ENCODE measurements at regions not wholly inside any gene's neighbourhood (a gene's known extent, or its start where the extent isn't known, plus 50 kb on each side); places are given as distances from the start of the nearest gene placed in this dataset.

DNA sequence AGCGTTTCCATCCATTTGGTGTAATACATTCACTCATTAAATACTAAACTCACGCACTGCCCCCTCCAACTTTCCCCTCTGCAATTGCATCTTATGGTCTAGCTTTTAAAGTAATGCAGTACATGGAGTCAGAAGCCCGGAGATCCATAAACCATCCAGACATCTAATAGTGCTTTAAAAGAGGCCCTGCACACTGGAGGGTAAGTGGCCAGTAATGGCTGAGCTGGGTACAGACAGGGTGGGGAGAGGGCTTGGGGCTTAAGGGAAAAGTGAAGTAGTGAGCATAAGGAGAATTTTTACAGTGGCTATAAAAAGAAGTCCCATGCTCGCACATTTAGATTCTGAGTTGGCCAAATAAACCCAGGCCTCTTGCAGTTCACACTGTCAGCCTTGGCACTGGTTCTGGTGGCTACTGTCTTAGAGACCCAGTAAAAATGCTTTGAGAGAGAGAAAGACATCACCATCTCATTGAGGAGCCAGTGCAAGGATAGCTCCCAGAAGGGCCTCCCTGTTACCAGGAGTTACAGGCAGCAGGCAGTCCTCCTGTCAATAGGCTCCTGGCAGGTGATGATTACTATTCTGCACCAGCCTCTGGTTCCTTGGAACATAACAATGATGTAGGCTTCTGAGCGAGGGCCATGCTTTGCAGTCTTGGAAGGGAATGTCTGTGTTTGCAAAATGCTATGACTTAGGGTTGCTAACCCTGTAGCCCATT, 112.6 kb upstream of the NEO1 start:
- TF ChIP-seq, protein P1, sequence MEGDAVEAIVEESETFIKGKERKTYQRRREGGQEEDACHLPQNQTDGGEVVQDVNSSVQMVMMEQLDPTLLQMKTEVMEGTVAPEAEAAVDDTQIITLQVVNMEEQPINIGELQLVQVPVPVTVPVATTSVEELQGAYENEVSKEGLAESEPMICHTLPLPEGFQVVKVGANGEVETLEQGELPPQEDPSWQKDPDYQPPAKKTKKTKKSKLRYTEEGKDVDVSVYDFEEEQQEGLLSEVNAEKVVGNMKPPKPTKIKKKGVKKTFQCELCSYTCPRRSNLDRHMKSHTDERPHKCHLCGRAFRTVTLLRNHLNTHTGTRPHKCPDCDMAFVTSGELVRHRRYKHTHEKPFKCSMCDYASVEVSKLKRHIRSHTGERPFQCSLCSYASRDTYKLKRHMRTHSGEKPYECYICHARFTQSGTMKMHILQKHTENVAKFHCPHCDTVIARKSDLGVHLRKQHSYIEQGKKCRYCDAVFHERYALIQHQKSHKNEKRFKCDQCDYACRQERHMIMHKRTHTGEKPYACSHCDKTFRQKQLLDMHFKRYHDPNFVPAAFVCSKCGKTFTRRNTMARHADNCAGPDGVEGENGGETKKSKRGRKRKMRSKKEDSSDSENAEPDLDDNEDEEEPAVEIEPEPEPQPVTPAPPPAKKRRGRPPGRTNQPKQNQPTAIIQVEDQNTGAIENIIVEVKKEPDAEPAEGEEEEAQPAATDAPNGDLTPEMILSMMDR (IDR thresholded peaks at IDR 0.05), result no peak
- TF ChIP-seq POLR2A (IDR thresholded peaks at IDR 0.05), result no peak

Data from right lobe of liver (tissue), 4 donors.